ENCODE measurements at regions not wholly inside any gene's neighbourhood (a gene's known extent, or its start where the extent isn't known, plus 50 kb on each side); places are given as distances from the start of the nearest gene placed in this dataset.
"Not testable (repeated sequence)": the region's sequence is repeated elsewhere in the genome, so short reads cannot be mapped to it uniquely, and the experiment has no call there.

GRCh38 chr6:47180633-47181032 is 129.1 kb downstream of the TNFRSF21 start:
- DNase-seq = no peak

GRCh38 chr6:47179286-47179685 is 130.4 kb downstream of the TNFRSF21 start:
- no peak for DNase-seq

- no peak for DNase-seq
These were observed 133.5 kb upstream of the ADGRF1 start for GRCh38 chr6:47175656-47176055.

GRCh38 chr6:47174502-47175023 is 132.4 kb upstream of the ADGRF1 start:
- DNase-seq = no peak

- not testable (repeated sequence) for DNase-seq
These were observed 131.9 kb upstream of the ADGRF1 start for GRCh38 chr6:47174063-47174462.

- DNase-seq = not testable (repeated sequence)
These were observed 131.0 kb upstream of the ADGRF1 start for GRCh38 chr6:47173145-47173544.

- DNase-seq = no peak
These were observed 128.4 kb upstream of the ADGRF1 start for GRCh38 chr6:47170617-47170947.

- no peak for DNase-seq
These were observed 127.9 kb upstream of the ADGRF1 start for GRCh38 chr6:47169785-47170616.

DNA sequence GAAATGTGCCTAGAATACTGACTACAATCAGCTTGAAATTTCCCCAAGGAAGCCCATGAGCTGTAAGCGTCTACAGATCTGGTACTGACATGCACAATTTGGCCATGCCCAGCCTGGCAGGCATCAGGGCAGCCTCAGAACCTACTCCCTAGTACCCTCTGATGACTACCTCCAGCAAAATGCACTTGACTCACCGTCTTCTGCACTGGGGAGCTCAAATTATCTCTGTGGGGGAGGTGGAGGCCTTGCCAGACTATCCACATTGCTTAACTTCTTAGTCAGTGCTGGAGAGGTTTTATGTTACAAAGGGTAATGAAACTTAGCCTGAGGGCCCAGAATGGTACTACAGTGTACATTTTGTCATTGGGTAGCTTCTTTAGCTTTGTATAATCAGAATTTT is 126.0 kb upstream of the ADGRF1 start:
- no peak for DNase-seq

GRCh38 chr6:47165918-47166317 is 123.8 kb upstream of the ADGRF1 start:
- DNase-seq = no peak

GRCh38 chr6:47164877-47165276 is 122.7 kb upstream of the ADGRF1 start:
- no peak for DNase-seq

- DNase-seq = no peak
These were observed 121.4 kb upstream of the ADGRF1 start for GRCh38 chr6:47163536-47163935.

DNA sequence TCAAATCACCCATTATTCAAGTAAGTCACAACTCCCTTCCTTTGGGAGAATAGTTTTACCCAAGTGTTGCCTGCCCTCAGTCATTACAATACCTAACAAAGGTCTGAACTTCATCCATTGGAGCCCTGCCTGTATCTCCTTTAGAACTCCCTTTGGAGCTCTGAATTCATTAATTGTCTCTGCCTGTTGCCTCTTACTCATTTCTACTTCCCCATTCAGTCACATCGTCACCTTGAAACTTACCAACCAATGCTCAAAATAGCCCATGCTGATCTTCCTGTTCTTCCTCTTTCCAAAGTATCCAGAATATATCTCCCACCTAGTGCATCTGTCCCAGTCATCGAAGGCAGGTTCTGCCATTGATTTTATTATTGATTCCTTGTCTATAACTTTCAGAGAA is 120.7 kb upstream of the ADGRF1 start:
- DNase-seq = no peak

DNA sequence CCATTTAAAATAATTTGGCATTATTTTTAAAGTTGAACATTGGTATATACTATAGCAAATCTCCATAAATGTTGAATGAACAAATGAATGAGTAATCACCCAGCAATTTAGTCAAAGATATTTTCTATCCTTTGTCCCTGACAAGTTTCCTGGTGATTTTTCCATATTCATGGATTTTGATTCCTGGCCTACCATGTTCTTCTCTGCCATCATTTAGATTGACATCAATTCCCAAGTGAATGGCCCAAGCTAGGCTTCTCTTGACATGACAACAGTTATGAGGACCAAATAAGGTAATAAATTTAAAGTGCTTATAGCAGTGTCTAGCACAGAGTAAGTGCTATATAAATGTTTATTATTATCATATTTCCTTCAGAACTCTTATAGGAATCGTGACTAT is 120.1 kb upstream of the ADGRF1 start:
- no peak for DNase-seq

- DNase-seq = no peak
These were observed 119.1 kb upstream of the ADGRF1 start for GRCh38 chr6:47161176-47161687.

- no peak for DNase-seq
These were observed 118.6 kb upstream of the ADGRF1 start for GRCh38 chr6:47160702-47161101.

DNA sequence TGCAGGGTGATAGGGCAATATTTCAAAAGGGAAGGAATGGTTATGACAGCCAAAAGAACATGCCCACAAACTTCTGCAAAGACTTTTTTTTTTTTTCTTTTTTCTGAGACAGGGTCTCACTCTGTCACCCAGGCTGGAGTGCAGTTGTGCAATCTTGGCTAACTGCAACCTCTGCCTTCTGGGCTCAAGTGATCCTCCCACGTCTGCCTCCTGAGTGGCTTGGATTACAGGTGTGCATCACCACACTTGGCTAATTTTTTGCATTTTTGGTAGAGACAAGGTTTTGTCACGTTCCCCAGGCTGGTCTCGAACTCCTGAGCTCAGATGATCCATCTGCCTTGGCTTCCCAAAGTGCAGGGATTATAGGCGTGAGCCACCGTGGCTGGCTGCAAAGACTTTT is 117.6 kb upstream of the ADGRF1 start:
- DNase-seq = no peak

- no peak for DNase-seq
These were observed 115.6 kb upstream of the ADGRF1 start for GRCh38 chr6:47157653-47158219.

- no peak for DNase-seq
These were observed 114.9 kb upstream of the ADGRF1 start for GRCh38 chr6:47157063-47157462.

DNA sequence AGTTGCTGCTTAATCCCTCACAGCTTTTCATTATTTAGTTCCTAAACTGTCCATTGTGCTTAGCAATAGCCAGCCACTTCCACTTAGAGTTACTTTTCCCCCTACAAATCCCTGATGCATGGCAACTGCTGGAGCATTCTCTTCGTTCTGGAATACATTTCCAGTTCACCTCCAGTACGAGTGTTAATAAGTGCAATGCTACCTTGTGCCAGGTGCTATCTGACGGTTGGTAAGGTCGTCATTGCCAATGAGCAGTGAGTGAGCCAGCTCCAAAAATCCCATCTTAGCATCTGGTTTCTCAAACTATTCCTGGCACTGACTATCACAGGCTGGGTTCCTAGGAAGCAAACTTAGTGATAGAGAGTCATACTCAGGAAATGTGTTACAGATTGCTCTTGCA is 114.1 kb upstream of the ADGRF1 start:
- no peak for DNase-seq

DNA sequence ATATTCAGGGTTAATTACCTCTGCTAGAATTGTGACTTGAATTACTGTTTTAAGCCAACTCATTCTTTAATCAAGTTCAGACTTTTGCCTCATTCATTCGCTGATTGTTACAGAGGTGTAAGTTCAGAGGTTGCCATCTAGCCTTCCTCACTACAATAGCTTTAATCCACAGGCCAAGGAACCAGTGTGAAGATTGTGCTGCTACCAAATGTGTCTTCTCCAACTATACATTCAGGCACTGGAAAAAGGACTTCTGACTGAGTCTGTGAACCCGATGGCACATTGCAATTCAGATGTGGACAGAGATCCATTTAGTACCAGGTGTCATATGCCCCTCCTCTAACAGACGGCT is 111.2 kb upstream of the ADGRF1 start:
- no peak for DNase-seq

- DNase-seq = no peak
These were observed 110.7 kb upstream of the ADGRF1 start for GRCh38 chr6:47152666-47153403.

DNA sequence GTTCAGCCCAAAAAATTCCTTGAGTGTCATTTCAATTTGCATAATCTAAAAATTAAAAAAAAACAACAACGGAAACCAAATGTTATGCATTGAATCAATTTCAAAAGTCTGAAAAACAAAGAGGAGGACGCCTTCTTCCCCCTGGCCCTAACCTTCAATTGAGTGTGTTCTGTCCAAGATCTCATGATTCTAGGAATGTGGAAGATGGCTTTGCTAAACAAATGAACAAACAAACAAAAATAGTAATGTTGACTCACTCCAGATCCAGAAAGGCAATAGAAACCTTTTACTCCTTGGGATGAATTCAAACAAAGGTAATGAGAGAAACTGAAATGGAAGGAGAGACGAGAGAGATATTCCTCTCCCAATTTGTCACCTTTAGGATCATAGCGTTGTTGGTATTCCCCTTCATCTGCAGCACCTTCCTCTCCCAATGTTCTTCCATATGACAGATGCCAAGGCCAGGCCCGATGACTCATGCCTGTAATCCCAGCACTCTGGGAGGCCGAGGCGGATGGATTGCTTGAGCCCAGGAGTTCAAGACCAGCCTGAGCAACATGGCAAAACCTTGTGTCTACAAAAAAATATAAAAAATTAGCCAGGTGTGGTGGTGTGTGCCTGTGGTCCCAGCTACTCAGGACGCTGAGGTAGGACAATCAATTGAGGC is 109.2 kb upstream of the ADGRF1 start:
- DNase-seq = no peak

Measured in NCI-H2081 treated with DMSO at 0.1 percent for 48 hours (cell line).